ENCODE measurements at regions not wholly inside any gene's neighbourhood (a gene's known extent, or its start where the extent isn't known, plus 50 kb on each side); places are given as distances from the start of the nearest gene placed in this dataset.
"Not testable (repeated sequence)": the region's sequence is repeated elsewhere in the genome, so short reads cannot be mapped to it uniquely, and the experiment has no call there.

DNA sequence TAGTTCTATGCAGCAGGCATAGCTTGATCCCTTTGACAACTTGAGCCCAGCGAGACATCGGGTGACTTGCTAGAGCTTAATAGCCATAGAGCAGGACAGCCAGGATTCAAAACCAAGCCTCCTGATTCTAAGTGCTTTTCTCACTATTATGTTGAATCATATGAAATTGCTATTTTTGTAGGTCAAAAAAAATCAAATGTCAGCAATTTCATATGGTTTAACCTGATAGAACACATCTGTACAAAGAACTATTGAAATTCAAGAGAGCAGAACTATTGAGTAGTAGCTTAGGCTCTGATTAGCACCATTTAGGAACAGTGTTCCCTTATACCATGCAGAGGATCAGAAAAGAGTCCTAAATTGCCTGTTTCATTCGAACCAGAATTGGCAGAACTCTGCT, 132.0 kb downstream of the EMP1 start:
- DNase-seq (ENCODE audit: low read depth in 4 of 4, low spot score in 3 of 4), result no peak

DNA sequence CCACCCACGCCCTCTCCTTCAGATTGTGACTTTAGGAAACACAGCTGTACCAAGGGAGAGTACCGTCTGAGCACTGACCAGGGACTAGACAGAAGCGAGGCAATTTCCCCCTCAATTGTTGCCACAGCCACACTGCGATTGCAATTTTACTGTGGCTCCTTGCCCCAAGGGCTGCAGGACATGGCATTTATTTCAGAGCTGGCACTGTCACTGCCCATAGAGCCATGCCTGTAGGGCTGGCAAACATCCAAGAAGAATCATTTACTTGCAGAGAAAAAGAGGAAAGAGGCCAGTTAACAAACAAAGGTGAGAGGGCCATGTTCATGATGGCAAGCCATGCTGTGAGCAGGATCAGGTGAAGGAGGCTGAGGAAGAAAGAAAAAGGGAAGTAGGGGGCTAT, 129.6 kb downstream of the EMP1 start:
- DNase-seq (ENCODE audit: low read depth in 4 of 4, low spot score in 3 of 4), result no peak

DNA sequence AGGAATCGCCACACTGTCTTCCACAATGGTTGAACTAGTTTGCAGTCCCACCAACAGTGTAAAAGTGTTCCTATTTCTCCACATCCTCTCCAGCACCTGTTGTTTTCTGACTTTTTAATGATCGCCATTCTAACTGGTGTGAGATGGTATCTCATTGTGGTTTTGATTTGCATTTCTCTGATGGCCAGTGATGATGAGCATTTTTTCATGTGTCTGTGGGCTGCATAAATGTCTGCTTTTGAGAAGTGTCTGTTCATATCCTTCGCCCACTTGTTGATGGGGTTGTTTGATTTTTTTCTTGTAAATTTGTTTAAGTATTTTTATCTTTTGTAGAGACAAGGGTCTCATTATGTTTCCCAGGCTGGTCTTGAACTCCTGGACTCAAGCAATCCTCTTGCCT, 128.5 kb downstream of the EMP1 start:
- not testable (repeated sequence) for DNase-seq (ENCODE audit: low read depth in 4 of 4, low spot score in 3 of 4)

DNA sequence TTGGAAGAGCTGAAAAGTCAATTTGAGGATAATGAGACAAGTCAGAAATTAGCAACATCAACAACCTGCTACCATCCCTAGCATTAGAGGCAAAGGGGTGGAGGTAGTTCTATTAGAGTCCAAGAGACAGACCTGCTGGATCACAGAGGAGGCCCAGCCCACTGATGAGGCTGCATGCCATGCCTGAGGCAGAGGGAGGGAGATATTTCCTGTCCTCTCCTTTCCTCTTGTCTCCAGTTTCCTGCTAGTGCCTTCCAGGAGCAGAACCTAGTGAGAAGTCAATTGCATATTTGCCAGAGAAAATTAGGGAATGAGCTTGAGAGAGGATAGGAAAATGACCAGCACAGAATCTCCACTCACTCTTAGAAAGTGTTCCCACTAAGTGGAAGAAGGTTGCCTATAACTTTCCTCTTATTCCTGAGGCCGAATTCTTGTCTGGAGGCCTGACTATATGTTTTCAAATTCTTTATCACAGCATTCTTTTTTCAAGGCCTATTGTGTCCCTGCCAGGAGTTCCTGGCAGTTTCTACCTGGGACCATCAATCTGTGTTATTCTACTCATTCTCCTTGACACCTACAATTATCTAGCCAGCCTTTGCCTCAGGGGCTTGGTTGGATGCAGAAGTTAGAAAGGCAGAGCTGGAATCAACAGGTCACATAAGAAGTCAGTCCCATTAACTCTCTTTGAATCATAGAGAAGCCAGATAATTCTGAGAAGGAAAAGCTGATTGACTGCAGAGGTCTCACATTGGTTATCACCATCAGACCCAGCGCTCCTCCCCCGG, 121.9 kb downstream of the EMP1 start:
- DNase-seq (ENCODE audit: low read depth in 4 of 4, low spot score in 3 of 4), result no peak

DNA sequence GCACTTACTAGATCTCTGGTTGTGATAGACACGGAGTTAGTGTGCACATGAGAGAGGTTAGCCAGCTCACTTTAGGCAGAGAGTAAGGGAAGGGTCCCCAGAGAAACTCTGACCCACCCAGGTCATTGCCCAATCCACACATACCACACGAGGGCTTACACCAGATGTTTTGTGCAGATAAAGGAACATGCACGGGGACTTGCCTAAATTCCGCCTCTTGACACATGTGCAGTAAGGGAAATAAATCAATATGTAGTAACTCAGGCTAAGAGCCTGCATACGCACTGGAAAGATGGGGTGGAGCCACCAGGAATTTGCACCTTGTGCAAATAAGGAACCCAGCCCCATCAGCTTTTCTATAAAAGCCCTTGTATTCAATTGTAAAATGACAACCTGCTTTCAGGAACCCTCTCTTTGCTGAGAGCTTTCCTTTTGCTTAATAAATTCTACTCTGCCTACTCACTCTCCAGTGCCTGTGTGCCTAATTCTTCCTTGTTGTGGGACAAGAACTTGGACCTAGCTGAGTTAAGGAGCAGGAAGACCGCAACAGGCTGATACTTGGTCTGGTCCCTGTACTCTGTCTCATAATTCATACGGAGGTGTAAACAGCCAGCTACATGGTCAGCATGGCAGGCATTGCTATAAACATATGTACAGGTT, 120.2 kb downstream of the EMP1 start:
- DNase-seq (ENCODE audit: low read depth in 4 of 4, low spot score in 3 of 4), result no peak

DNA sequence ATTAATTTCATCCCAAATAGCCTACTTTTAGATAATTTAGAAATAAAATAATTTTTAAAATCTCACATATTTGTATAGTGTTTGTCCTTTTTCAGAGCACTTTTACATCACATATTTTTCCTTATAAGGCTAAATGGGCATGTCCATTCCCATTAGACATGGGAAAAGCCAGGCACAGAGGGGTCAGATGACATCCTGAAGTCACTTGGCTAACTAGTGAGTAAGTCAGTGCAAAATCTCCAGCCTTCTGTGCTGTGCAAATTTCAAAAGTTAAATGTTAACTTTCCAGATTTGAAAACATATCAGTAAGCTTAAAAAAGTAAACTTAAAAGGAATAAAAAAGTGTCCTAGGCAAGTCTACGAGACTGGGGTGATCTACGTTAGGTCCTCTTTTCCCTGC, 117.4 kb downstream of the EMP1 start:
- no peak for DNase-seq (ENCODE audit: low read depth in 4 of 4, low spot score in 3 of 4)

DNA sequence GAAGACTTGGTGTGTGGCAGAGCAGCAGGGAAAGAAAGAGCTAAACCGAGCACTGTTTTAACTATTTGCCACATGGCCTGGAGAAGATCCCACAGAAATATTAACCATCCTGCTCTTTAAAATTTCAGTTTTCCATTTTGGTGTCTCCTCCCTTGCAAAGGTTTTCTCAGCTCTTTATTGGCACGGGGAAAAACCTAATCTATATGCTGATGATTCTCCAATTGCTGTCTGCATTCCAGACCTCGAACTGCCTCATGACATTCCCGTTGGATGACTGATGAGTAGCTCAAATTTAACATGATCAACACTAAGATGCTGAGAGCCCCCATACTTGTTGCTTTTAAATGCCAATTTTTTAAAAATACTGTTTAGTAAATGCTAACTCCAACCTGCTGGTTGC, 115.0 kb downstream of the EMP1 start:
- no peak for DNase-seq (ENCODE audit: low read depth in 4 of 4, low spot score in 3 of 4)

DNA sequence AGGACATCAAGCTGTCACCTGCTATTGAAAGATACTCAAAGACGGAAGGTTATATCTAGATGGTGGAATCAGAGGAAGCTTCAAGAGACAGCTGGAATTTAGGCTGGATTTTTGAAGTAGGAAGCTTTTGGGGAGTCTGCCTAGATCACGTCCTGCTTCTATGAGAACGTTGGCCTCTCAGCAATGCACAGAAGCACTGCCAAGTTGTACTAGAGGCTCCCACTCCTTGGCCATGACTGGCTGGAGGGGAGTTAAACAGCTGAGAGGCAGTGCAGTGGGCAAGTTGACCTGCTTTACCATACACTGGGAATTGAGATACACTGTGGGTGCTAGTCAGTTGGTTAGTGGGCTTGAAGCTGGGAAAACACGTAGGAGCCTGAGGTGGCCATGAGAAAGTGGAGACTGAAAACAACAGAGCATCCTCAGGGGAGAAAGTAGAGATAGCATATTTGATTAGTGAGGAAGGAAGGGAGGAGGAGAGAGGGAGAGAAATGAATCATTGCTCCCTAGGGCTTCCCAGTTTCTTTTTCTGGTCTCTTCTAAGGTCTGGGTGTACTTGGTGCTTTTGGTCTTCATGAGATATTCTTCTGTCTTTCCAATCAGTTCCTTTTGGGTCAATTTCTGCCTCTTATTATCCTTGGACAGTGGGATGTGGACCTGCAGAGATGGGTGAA, 110.8 kb downstream of the EMP1 start:
- no peak for DNase-seq (ENCODE audit: low read depth in 4 of 4, low spot score in 3 of 4)

DNA sequence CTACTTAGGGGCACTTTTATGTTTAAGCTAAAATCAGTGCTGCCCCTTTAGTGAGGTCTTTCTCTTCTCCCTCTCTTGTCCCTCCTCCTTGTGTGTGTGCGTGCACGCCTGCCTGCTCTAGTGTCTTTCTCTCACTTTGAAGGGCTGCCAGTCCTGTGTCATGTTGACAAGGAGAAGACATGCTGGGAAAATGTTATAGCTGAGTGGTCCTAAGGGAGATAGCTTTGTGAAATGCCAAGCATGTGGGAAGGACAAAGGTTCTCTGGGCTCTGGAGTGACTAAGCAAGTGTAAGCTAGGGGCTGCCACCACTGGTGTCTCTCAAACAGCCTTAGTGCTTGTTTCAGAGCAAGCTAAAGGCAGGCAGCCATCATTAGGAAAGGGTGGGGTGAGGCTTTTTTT, 108.4 kb downstream of the EMP1 start:
- no peak for DNase-seq (ENCODE audit: low read depth in 4 of 4, low spot score in 3 of 4)

DNA sequence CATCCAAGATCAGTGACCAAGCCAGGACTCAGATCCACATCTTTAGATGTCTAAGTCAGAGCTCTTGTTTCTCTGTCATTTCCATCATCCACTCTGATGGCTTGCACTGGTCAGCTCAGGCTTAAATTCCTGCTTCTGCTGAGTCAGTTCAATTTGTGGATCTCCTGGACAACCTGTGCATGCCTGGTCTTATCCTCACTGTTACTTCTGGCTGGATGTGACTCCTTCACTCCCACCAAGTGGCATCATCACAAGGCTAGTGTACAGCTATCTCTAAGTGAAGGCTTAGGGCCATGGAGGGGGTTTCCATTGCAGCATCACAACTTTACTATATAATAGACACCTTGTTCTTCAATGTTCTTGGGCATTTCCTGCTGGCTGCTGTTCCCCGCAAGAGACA, 102.9 kb downstream of the EMP1 start:
- DNase-seq (ENCODE audit: low read depth in 4 of 4, low spot score in 3 of 4), result no peak

DNA sequence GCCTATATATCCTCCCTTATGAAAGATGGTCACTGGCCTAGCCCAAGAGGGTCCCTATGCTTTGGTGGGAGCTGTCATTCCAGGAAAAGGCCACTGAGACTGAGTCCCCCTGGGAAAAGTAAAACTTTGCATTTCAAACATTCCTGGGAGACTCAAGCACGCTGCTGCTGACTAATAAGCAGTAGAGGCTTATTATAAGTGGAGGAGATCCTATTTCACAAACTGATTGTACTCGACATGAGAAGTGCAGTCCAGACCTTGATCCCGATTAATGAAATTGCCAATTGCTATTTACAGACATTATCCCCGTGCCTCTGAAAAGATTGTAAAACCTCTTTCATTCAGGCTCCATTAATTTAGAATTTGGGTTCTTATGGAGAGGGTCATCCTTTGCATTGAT, 96.6 kb downstream of the EMP1 start:
- no peak for DNase-seq (ENCODE audit: low read depth in 4 of 4, low spot score in 3 of 4)

DNA sequence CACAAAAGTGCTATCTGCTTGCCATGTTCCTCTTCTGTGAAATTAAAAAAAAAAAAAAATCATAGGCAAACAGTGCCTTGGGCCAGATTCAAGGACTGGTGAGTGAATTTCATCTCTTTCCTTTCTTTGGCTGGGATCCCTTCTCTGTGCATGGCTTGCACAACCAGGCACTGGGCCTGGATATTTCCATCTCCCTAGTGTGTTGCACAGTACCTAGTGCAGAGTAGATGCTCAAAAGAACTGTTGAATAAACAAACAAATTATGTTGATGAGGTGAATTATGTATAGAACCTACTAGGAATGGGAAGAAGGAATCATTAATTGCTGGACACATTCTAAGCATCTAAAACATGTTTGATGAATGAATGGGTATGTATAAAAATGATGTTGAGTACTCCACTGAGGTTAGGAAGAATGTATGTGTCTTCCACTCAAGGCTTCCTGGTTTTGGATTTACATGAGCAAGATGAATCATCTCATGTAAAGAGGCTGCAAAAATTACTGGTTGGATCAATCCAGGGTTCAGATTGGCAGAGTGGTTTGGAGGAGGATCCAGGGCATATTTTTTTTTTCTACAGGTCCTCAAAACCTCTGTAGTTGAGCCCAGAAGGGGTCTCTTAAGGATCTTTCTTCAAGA, 93.2 kb downstream of the EMP1 start:
- DNase-seq (ENCODE audit: low read depth in 4 of 4, low spot score in 3 of 4), result no peak

DNA sequence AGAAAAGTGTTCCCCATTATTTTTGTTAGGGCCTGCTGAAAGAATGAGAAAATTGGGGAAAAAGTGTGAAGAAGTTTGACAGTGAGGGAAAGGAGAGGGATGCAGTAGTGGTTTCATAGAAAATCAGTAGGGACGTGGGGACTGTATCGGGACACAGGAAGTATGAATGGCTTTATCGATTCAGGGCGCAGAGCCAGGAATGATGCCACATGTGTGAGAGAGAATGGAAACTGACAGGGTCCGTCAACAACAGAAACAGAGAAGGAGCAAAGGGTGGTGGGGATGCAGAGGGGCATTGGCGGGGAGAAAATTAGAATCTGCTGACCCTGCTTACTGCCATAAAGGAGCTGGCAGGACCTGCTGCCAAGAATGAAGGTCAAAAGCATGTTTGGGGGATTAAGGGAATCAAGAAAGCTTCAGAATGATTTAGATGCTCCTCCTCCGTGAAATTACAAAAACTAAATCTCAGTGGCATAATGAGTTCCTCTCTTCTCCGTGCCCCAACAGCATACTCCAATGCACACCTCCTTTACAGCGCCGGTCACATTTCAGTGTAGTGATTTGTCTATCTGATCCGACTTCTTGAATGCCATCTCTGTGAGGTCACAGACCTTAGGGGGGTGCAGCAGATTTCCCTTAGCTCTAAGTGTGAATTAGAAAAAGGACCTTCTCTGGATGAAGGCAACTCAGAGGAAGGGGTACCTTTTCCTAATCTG, 92.6 kb downstream of the EMP1 start:
- no peak for DNase-seq (ENCODE audit: low read depth in 4 of 4, low spot score in 3 of 4)

DNA sequence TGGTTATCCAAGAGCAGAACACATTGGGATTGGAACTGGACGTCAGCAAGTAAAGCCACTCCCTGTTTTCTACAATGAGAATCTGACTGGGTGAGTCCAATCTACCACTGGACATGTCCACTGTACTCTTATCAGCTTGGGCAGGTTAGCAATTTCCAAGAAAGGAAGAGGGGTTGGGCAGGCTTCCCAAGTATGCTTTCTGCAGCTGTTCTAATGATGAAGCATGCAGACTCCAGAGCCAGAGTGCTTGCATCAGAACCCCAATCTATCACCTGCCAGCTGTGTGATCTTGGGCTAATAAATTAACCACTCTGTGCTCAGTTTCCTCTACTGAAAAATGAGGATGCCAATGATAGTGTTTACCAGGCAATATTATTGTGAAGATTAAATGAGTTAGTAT, 92.0 kb downstream of the EMP1 start:
- DNase-seq (ENCODE audit: low read depth in 4 of 4, low spot score in 3 of 4), result no peak

DNA sequence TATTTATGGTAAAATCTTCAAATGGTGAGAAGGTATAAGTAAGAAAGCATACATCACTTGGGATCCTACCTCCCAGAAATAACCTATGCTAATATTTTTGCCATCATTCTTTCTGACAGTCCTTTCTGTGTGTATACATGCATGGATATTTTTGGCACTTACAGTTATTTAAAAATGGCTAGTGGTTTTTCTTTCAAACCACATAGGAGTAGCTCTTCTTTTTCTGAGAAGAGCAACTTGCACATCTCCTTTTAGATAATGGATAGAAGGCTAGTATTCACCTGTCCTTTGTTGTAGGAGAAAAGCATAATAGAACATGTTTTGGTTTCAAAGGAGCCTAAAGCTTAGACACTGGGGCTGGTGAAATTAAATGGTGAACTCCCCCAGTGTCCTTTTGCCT, 87.3 kb downstream of the EMP1 start:
- DNase-seq (ENCODE audit: low read depth in 4 of 4, low spot score in 3 of 4), result no peak

DNA sequence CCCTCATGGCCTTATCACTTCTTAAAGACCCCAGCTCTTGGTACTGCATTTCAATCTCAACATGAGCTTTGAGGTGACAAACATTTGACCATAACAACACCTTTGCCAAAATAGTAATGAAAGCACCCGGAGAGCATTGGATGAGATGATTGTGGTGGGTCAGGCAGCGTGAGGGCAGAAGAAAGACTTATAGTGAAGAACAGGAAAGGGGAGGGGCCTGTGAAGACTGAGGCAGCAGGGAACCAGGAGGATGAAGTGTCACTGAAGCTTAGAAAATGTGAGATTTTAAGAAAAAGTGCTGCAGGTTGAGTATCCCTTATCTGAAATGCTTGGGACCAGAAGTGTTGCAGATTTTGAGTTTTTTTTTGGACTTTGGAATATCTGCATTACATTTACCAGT, 86.3 kb downstream of the EMP1 start:
- DNase-seq (ENCODE audit: low read depth in 4 of 4, low spot score in 3 of 4), result no peak

DNA sequence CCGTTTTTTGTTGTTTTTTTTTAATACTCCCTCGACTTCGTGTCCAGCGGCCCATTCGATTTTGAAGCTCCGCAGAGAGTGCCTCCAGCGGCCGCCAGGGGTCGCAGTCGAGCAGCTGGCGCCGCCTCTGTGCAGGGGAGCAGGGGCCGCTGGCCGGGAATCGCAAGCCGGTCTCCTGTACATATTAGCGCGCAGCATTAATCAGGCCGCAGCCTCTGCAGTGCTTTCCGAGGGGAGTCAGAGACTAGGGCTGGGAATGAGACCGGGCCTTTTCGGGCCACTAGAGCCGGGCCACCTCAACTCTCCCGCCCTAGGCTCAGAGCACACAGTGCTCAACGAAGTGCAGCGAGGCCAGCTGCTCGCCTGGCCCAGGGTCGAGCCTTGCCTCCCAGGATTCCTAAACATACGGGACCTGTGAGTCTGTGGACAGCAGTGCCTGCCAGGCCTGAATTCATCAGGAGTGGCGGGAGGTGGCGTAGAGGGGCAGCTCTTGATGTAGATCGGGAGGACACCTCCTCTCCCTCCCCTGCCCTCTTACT, 81.8 kb downstream of the EMP1 start:
- peak; percentile 56 to 76 (median 64) for DNase-seq (ENCODE audit: low read depth in 4 of 4, low spot score in 3 of 4)

DNA sequence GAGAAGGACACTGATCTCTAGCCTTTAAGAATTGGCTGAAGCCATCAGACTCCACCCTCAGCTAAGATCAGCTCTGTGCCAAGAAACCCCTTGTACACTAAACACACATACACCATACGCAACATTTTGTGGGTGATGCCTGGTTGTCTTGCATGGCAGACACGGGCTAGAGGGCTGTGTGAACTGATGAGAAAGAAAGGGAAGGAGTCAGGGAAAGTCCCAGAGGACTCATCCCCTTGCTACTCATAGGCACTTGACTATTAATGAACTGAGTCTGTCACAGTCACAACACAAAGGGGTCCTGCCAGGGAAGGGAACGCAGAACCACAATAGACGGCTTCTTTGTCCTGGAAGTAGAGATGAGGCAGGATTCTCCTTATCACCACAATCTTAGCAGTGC, 80.8 kb downstream of the EMP1 start:
- no peak for DNase-seq (ENCODE audit: low read depth in 4 of 4, low spot score in 3 of 4)

DNA sequence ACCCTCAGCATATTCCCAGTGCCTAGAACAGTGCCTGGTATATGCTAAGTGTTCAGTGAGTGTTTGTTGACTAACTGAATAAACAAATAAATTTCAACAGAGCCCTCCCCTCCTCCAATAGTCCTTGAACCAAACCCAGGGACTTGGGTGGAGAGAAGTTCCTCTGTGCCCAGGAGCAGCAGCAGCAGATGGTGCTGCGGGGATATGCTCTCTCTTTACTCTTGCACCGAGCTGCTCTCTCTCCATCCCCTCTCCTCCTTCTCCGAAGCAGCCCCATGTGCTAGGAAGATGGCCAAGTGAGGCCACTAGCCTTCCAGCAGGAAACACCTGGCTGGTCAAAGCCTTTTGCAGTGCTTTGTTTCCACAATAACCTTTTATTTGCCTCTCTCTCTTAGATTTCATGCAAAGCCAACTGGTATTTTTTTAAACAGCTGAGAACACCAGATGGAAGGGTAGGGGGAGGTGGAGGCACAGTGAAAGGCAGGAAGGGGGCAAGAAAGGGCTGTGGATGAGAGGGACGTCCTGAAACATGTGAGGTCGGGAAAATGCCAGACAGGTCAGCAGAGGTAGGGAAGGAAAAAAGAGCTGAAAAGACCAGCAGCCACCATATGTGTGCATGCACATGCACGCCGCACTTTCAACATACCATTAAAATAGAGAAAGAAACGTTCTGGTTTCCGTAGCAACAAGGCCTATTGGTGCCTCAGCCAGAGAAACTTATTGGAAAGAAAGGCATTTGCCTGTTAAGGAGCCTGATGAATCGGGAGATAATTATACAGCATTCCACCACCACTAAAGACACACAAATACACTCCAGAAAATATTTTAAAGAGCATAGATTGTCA, 78.9 kb downstream of the EMP1 start:
- DNase-seq (ENCODE audit: low read depth in 4 of 4, low spot score in 3 of 4), result no peak

DNA sequence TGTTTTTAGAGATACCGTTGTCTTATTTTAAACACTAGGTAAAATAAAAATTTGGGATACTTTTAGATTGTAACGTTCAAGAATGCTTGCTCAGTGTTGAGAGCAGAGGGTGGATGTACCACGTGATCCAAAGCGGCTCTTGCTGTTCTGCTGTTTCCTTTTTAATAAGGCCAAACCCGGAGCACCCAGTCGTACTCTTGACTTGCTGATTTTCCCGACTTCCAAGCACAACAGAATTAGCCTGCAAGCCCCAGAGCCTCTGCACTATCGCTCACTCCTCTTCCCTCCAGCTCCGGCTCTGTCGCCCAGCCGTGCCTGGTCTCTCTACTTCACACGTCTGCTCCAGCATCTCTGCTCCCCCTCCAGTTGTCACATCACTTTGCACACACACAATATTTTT, 77.3 kb downstream of the EMP1 start:
- no peak for DNase-seq (ENCODE audit: low read depth in 4 of 4, low spot score in 3 of 4)

Measured in left renal pelvis (tissue), 4 donors.